ENCODE measurements at regions not wholly inside any gene's neighbourhood (a gene's known extent, or its start where the extent isn't known, plus 50 kb on each side); places are given as distances from the start of the nearest gene placed in this dataset.

DNA sequence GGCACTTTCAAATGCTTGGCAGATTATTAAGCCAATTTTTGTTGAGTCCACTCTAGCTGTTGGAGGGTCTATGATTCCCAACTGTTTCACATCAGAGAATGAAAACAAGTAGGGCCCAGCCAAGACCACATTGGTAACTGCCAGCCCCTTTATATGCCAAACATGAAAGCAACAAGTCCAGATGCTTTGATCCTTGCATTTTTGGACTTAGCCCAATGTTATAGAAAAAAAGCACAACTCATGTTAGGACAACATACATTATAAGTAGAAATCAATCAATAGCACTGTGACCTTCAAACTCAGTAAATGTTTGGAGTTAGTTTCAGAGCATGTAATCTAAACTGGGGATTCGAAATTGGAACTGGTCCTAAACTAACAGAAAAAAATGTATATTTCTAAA is 674.7 kb downstream of the MECOM start:
- Histone ChIP-seq H3K27me3 (no peaks in the 10 kb centered on the region), H3K4me3 (no peak overlapping the region), H3K36me3 (no peaks in the 10 kb centered on the region), H3K9me3 (no peaks in the 10 kb centered on the region)
- DNase-seq, result no peak

DNA sequence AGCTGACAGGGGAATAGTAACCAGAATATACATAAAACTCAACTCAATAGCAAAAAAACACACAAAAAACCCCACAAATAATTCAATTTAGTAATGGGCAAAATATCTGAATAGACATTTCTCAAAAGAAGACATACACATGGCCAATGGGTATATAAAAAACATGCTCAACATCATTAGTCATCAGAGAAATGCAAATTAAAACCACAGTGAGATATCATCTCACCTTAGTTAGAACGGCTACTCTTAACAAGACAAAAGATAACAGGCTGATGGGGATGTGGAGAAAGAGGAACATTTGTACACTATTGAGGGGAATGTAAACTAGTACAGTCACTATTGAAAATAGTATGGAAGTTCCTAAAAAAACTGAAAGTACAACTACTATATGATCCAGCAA is 678.6 kb downstream of the MECOM start:
- H3K4me3 ChIP-seq, result no peak overlapping the region
- H3K9me3 ChIP-seq, result no peaks in the 10 kb centered on the region
- H3K27me3 ChIP-seq, result no peaks in the 10 kb centered on the region
- DNase-seq, result no peak
- H3K36me3 ChIP-seq, result no peaks in the 10 kb centered on the region

DNA sequence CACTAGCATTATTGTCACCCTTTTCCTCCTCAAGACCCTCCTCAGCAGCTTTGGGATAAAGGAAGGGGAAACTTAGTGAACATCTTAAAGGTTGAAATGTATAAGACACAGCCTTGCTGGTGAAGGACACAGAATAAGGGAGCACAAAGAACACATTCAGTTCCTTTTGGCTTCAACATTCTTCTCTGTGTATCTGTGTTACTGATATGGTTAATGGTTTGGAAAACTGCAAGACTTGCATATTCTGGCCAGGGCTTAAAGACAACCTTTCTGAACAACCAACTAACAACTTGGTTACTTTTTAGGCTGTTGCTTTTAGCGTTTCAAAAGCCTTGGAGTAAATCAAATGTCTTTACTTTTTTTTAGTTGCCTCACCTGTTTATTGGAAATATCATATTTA is 680.5 kb downstream of the MECOM start:
- Histone ChIP-seq H3K4me3 (no peak overlapping the region), H3K36me3 (no peaks in the 10 kb centered on the region), H3K9me3 (no peaks in the 10 kb centered on the region), H3K27me3 (no peaks in the 10 kb centered on the region)
- DNase-seq, result no peak

DNA sequence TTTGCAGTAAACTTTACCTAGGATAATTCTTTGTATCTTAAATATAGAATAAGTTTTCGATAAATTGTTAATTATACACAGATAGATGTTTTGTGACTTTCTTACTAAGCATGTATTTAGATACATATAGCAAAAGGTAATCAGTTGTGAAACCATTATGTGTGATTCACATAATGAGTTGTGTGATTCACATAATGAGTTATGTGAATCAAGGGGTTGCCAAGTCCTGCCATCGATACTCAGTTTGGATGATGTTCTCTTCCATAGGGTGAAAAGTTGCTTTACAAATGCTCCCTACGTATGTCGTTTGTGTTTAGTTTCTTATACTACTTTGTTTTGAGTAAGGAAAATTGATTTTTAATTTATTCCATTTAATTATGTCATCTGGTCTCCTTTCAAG is 682.1 kb downstream of the MECOM start:
- peak; percentile 31 for DNase-seq
- no peak overlapping the region for H3K4me3 ChIP-seq
- H3K36me3 ChIP-seq, result no peaks in the 10 kb centered on the region

DNA sequence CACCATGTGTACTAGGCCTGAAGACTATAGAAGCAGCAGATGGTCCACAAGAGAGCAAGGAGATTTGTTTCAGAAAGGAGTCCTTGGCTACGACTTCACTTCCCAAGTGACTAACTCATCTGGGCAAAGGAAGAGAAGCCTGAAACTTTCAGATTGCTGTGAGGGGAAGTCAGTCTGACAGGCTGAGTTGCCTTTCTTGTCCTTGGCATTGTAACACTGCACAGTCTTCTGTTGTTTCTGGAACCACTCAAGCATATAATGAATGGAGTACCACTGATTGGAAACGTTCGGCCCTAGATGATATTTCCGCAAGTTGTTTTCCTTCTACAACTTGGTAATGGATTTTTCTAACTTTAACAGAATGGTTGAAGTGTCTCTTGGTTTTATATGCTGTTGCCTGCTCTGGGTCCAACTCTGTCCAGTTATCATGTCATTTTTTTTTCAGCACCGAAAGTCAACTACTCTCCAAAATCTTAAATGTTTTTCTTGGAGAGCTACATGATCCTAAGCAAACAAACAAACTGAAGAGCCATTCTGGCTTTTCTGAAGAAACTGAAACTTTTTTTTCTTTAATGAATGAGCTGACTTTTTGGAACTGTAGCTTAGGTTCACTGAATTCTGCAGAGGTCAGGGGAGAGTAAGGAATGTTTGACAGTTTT is 685.7 kb downstream of the MECOM start:
- no peaks in the 10 kb centered on the region for H3K9me3 ChIP-seq
- H3K4me3 ChIP-seq, result peak overlapping the region; percentile 8; the same call in 1 of the 2 replicates
- DNase-seq, result peak; percentile 73
- H3K27me3 ChIP-seq, result no peaks in the 10 kb centered on the region
- no peaks in the 10 kb centered on the region for H3K36me3 ChIP-seq

More for the DNA sequence above, 682.1 kb downstream of the MECOM start:
- no peaks in the 10 kb centered on the region for H3K27me3 ChIP-seq
- H3K9me3 ChIP-seq, result no peaks in the 10 kb centered on the region

DNA sequence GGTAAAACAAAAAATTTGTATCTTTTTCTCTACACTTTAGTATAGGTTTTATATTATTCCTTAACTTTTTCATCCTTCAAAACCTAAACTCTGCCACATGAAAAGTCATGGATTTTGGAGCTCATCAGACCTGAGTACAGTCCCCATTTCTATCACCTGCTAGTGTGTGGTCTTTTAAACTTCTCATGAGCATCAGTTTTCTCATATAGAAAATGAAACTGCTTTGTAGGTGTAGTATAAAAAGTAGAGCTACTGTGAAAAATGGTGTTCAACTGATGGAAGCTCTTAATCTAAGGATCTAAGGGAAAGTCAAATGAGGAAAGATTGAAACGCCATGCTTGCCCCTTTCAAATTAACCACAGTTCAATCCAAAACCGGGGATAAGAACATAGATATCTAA is 686.5 kb downstream of the MECOM start:
- Histone ChIP-seq H3K9me3 (no peaks in the 10 kb centered on the region), H3K27me3 (no peaks in the 10 kb centered on the region)

DNA sequence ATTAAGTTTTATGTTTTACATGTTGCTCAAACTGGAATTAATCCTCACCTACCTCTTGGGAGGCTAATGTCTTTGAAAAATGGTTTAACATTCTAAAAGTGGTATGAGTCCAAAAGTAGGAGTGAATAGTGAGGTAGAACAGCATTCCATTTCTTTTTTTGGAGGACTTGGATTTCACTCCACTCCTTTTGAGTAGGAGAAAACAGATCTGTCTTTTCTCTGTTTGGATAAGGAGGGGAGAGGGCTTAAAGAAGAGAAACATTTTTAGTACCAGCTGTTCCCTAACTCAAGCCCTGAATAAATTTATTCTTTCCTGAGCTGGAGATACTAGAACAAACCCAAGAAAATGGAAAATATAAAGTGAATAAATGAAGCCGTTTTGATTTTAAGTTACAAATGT is 687.9 kb downstream of the MECOM start:
- H3K27me3 ChIP-seq, result no peaks in the 10 kb centered on the region
- no peak for DNase-seq

More for the DNA sequence above, 686.5 kb downstream of the MECOM start:
- Histone ChIP-seq H3K36me3 (no peaks in the 10 kb centered on the region), H3K4me3 (no peak overlapping the region)
- DNase-seq, result no peak

DNA sequence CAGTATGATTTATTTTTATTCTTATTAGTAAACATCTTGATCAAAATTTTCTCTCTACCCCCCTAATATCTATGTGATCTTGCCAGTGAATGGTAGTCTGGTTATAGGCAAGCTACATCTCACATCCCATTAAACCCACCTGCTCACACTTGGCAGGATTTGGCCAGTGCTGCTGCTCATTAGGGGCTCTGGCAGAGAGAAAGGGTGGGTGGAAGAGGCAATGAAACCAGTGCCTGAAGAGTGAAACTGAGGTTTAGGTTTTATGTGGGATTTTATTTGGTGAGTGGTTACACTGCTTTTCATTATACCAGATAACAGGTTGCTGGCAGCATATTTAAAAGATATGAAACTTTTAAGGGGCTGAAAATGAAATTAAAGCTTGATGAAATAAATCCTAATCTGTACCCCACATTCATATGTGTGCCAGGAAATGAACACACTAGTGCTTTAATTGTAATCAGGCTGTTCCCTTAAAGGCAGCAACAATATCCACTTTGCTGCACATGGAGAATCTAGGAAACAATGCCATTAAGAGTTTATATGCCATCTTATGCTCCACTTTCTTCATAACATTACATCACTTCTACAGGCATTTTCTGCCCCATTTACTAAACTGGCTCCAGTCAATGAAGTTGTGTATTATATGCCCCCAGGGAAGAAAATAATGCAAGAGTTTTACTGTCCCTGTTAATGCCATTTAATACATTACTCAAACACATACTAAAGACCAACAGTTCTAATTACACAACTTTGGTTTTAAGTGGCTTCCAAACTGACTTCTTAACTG is 688.7 kb downstream of the MECOM start:
- Histone ChIP-seq H3K4me3 (no peak overlapping the region), H3K36me3 (no peaks in the 10 kb centered on the region), H3K9me3 (no peaks in the 10 kb centered on the region), H3K27me3 (no peaks in the 10 kb centered on the region)
- no peak for DNase-seq

More for the DNA sequence above, 687.9 kb downstream of the MECOM start:
- Histone ChIP-seq H3K9me3 (no peaks in the 10 kb centered on the region), H3K4me3 (no peak overlapping the region), H3K36me3 (no peaks in the 10 kb centered on the region)

DNA sequence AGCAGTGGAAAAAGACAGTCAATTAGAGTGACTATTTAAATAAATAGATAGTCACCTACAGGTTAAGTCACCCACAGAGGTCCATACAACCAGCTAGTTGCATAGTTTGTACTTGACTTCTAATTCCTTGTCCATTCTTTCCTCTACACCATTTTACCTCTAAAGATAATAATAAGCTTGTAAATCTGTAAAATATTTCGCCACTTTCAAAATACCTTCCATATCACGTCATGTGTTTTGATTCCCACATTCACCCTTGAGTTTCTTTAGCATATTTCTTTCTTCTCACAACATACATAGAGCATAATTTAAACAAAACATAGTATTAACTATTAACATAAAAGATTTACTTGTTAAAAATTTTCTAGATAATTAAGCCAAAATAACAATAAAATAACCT is 689.6 kb downstream of the MECOM start:
- no peaks in the 10 kb centered on the region for H3K9me3 ChIP-seq
- no peaks in the 10 kb centered on the region for H3K36me3 ChIP-seq
- H3K4me3 ChIP-seq, result no peak overlapping the region
- H3K27me3 ChIP-seq, result no peaks in the 10 kb centered on the region
- no peak for DNase-seq

DNA sequence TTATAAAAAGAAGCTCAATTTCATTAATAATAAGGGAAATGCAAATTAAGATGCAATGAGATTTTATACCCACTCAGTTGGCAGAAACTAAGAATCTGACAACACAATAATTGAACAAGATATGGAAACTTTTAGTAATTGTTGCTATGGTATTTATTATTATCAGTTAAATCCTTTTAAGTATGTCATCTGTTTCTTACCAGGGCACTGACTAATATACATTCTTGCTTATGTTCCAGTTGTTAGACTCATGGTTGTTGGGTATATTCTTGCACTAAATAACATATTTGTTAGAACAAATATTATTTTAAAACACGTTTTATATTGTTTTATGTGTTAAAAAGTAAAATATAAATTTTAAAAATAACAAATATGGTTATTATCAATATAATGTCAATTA is 690.3 kb downstream of the MECOM start:
- Histone ChIP-seq H3K27me3 (no peaks in the 10 kb centered on the region), H3K9me3 (no peaks in the 10 kb centered on the region), H3K36me3 (no peaks in the 10 kb centered on the region), H3K4me3 (no peak overlapping the region)
- DNase-seq, result no peak

DNA sequence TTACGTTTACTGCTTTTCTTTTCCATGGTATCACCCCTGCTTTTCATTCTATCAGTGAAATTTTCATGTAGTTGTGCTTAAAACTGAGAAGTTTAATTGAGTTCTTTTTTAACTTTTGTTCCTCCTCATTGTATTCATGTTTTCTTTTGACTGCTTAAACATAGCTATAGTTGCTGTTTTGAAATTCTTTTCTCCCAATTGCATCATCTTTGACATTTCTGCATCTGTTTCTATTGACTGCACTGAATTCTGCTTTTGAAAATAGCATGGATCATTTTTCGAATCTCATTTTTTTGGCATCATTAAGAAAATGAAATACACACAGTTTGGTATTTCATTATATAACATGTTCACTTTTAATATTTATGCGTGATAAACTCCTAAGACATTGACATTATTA is 694.9 kb downstream of the MECOM start:
- no peak for DNase-seq
- no peaks in the 10 kb centered on the region for H3K27me3 ChIP-seq

DNA sequence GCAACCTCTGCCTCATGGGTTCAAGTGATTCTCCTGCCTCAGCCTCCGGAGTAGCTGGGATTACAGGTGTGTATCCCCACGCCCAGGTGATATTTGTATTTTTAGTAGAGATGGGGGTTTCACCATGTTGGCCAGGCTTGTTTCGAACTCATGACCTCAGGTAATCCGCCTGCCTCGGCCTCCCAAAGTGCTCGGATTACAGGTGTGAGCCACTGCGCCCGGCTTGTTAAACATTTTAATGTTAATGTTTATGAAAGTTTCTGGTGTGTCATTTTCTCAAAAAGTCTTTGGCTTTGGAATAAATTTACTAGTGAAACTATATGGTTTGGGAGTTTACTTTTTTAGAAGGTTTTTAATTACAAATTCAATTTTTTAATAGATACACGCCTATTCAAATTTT is 698.8 kb downstream of the MECOM start:
- Histone ChIP-seq H3K4me3 (no peak overlapping the region), H3K36me3 (no peaks in the 10 kb centered on the region), H3K27me3 (no peaks in the 10 kb centered on the region), H3K9me3 (no peaks in the 10 kb centered on the region)
- DNase-seq, result no peak

More for the DNA sequence above, 694.9 kb downstream of the MECOM start:
- Histone ChIP-seq H3K36me3 (no peaks in the 10 kb centered on the region), H3K4me3 (no peak overlapping the region), H3K9me3 (no peaks in the 10 kb centered on the region)

DNA sequence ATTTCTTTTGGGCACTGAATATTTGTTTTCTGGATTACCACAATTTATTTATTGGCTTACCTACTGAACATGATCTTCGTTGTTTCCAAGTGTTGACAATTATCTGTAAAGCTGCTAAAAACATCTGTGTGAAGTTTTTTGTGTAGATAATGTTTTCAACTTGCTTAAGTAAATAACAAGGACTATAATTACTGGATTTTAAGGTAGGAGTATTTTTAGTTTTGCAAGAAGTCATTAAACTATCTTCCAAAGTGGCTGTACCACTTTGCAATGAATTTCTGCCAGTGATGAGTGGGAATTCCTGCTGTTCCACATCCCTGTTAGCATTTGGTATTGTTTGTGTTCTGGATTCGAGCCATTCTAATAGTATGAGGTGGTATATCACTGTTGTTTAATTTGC is 702.2 kb downstream of the MECOM start:
- H3K4me3 ChIP-seq, result no peak overlapping the region
- no peaks in the 10 kb centered on the region for H3K27me3 ChIP-seq

DNA sequence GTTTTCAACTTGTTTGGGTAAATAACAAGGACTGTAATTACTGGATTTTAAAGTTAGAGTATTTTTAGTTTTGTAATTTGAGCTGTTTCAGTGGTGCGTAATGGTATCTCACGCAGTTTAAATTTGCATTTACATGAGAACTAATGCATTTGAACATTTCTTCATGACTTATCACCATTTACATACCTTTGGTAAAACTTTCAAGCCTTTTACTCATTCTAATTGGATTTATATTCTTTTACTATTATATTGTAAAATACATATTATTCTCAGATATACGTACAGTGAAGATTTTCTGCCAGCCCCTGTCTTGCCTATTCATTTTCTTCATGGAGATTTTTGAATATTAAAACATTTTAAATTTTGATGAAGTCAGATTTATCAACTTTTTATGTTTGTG is 703.8 kb downstream of the MECOM start:
- no peaks in the 10 kb centered on the region for H3K9me3 ChIP-seq
- no peak for DNase-seq
- no peak overlapping the region for H3K4me3 ChIP-seq
- H3K36me3 ChIP-seq, result no peaks in the 10 kb centered on the region
- H3K27me3 ChIP-seq, result no peaks in the 10 kb centered on the region

More for the DNA sequence above, 702.2 kb downstream of the MECOM start:
- no peak for DNase-seq
- H3K9me3 ChIP-seq, result no peaks in the 10 kb centered on the region
- H3K36me3 ChIP-seq, result no peaks in the 10 kb centered on the region

DNA sequence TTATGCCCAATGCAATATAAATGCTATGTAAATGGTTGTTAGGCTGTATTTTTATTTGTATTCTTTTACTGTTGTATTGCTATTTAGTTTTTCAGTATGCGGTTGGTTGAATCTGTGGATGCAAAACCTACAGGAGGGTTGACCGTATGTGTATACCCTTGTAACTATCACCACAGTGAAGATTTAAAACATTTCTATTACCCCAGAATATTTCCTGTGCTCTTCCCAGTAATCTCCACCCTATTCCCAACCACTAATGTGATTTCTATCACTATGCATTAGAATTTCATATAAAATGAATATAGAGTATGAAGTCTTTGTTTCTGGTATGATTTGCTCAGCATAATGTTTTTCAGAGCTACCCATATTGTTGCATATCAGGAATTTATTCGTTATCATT is 705.0 kb downstream of the MECOM start:
- no peak overlapping the region for H3K4me3 ChIP-seq
- DNase-seq, result no peak
- no peaks in the 10 kb centered on the region for H3K36me3 ChIP-seq
- no peaks in the 10 kb centered on the region for H3K27me3 ChIP-seq
- H3K9me3 ChIP-seq, result no peaks in the 10 kb centered on the region

DNA sequence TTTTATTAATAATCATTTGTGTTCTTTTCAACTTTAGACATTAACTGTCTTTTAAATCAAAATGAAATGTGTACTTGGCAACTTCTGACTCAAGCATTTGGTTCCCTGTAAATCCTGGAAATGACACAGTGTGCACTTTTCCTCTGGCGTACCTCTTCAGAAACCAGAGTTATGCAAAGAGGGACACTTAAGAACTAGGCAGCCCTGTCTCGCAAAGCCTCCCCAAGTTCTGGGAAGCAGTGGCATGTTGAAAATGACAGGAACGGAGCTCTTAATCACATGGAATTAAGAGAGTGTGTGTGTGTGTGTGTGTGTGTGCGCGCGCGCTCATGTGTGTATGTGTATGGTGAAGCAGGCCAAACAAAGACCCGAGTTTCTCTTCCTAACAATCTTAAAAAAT is 707.4 kb downstream of the MECOM start:
- Histone ChIP-seq H3K4me3 (no peak overlapping the region), H3K27me3 (no peaks in the 10 kb centered on the region), H3K9me3 (no peaks in the 10 kb centered on the region), H3K36me3 (no peaks in the 10 kb centered on the region)
- no peak for DNase-seq

DNA sequence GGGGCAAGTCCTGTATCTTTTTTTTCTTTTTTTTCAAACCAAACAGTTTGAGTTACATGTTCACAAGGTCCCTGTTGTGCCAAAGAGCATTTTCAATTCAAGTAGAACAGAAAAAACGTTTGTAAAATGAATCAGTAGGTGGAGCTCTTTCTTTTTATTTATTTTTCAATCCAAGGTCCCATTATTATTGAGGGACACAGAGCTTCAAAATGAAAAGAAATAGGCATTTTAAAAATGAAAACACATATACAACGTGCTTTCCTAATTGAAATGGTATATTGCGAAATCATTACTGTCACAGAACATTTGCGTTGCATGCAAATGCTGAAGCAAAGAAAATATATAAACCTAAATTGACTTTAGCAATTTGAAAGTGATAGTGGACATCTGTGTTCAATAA is 711.0 kb downstream of the MECOM start:
- DNase-seq, result no peak

DNA sequence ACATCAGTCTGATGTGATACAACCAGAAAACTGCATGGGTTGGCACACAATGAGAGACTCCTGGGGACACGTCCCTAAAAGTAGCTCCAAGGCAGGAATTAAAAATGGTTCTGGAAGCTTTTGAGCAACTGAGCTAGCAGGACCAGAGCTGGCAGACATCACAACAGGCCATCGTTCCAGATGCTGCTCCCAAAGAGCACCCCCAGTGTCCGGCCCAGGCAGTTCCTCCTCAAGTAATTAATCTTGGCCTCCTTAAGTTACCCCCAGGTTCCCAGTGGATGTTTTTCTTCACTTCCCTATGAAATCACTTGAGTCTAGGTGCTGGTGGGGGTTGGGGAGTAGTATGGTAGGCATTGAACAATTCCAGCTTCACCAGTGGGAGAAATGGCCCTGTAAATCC is 711.6 kb downstream of the MECOM start:
- Histone ChIP-seq H3K27me3 (no peaks in the 10 kb centered on the region), H3K4me3 (no peak overlapping the region), H3K36me3 (no peaks in the 10 kb centered on the region), H3K9me3 (no peaks in the 10 kb centered on the region)
- DNase-seq, result no peak

More for the DNA sequence above, 711.0 kb downstream of the MECOM start:
- H3K4me3 ChIP-seq, result no peak overlapping the region
- H3K36me3 ChIP-seq, result no peaks in the 10 kb centered on the region
- no peaks in the 10 kb centered on the region for H3K9me3 ChIP-seq
- H3K27me3 ChIP-seq, result no peaks in the 10 kb centered on the region
